NOMO-1 (cell line): ENCODE measurements at regions not wholly inside any gene's neighbourhood (a gene's known extent, or its start where the extent isn't known, plus 50 kb on each side); places are given as distances from the start of the nearest gene placed in this dataset.

Experiments used
- DNase-seq, 2 experiments: peaks; one replicate each; lab custom pipeline; 2025; ENCODE audit not compliant: unreplicated experiment in 2 of 2; lab: John Stamatoyannopoulos, UW

DNA sequence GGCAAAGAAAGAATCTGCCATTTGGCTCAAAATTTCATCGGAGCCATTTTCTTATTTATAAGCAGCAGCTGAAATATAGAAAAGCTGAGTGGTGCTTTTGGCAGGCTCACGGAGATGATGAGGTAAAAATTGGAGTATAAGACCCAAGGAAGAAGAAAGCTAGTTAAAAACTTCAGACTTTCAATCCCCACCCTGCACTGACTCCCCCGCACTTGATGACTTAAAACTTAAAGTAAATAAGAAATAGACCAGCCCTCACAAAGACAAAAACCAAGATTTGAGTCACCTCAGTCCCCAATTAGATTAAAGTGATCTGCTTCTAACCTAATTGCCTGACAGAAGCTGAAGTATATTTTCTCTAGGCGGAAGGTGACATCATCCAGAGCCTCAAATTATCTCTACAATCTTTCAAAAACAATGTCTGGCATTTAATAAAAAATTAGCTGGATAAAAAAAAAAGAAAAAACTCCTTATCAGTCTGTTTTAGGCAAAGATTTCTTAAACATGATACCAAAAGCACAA lies 124.0 kb upstream of the PJA2 start:
- DNase-seq, result no peak

DNA sequence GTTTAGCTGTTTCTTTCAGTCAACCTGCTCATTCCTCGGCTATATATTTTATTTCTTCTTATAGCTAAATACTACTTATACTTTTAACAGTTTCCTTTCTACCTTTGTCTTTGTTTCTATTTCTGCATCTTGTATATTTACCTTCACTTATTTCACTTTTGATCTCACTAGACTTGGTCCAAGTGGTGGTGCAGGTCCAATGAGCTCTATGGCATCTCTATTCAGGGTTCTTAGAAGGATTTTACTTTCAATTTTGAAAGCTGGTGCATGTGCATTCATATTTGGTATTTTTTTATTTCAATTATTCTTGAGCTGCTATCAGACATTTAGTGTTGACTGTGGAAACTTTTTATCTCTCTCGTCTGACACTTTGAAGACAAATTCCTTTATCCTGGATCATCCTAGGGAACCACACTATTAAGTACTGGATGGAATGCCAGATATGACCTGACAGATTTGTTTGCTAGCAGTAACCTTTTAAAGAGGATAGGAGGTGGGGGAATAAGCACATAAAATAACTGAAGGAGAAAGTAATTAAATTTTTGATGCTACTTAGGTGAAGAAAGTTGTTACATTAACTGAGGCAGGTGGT lies 123.1 kb upstream of the PJA2 start:
- DNase-seq, result no peak

DNA sequence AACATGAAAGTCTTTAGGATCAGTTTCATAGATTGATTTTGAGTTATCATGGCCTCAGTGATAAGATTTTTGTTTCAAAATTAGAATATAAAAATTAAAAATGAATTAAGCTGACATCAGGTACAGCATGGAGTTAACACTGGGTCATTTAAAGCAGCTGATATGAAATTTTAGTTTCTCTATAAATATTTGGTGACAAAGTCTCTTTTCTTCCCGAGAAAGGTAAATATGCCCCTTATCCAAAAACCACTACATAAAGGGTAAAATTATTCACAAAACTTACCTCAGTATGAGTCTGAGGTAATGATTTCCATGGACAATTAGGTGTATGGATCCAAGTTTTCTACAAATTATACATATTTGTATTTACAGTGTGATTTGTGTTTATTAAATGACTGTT lies 121.5 kb upstream of the PJA2 start:
- DNase-seq, result no peak

- DNase-seq, result no peak
These were observed 120.2 kb upstream of the PJA2 start for GRCh38 chr5:109529987-109530386.

- DNase-seq, result no peak
These were observed 119.7 kb upstream of the PJA2 start for GRCh38 chr5:109529520-109529919.

DNA sequence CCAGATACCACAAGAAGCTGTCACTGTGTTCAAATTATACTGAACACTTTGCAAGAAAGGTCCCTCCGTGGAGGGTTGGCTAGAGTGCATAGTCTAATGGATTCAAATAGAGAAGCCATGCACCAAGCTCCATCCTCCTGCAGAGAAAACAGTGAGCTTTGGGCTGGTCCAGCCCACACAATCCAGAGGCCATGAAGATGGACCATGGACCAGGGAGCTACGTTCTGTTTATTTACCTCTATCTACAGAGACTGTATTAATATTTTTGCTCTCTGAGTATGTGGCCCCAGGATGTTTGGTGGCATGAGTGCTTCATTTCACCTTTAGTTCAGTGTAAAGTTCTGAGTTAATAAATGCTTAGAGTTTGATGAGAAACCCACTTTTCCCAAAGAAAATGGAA lies 114.8 kb upstream of the PJA2 start:
- DNase-seq, result no peak

DNA sequence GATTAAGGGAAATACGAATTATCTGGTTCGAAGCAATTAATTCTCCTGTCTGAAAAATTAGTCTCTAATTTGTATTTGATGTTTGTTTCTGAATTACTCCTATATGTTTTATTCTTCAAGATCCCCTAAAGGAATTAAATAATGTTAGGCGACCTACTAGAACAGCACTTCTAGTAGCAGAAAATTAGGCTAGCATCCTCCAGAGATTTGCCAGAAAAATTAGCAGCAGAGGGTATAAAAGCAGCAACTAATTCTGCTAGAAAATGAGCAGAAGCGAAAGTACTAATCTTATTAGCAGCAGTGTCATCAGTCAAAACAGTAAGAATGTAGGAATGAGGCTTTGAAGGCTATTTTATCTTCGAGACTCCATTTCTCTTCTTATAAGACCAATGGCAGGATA lies 114.3 kb upstream of the PJA2 start:
- DNase-seq, result no peak

DNA sequence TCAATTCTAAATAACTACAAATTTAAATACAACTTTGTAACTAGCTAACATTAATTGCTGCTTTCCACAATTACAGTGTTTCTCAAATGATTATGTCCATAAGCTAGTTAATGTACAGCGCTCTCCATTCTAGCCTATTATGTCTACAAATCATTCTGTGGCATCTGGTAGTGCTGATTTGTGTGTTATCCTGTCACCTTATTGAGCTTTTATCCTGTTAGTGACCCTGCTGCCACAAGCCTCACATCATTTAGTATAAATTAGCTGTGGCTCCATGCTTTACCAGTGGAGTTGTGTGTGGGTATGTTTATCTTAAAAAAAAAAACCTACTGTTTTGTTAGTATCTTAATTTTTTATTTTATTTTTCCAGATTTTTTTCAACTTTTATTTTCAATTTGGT lies 112.6 kb upstream of the PJA2 start:
- DNase-seq, result no peak

DNA sequence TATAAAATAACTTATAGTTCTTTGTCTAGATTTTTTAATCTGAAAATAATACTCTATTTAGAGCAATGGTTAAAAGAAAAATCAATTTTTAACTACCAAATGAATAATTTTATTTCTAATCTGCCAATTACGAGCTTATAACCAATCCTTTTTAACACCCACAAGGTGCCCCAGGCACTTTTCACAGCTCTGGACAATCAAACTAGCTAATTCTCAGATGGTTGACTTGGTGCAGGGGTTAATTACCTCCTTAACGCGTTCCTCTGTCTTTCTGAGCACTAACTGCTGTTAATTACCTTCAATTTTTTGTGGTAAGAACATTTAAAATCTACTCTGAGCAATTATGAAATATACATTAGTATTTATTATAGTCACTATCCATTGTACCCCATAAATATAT lies 109.6 kb upstream of the PJA2 start:
- no peak for DNase-seq

- no peak for DNase-seq
These were observed 106.6 kb upstream of the PJA2 start for GRCh38 chr5:109516390-109516789.

DNA sequence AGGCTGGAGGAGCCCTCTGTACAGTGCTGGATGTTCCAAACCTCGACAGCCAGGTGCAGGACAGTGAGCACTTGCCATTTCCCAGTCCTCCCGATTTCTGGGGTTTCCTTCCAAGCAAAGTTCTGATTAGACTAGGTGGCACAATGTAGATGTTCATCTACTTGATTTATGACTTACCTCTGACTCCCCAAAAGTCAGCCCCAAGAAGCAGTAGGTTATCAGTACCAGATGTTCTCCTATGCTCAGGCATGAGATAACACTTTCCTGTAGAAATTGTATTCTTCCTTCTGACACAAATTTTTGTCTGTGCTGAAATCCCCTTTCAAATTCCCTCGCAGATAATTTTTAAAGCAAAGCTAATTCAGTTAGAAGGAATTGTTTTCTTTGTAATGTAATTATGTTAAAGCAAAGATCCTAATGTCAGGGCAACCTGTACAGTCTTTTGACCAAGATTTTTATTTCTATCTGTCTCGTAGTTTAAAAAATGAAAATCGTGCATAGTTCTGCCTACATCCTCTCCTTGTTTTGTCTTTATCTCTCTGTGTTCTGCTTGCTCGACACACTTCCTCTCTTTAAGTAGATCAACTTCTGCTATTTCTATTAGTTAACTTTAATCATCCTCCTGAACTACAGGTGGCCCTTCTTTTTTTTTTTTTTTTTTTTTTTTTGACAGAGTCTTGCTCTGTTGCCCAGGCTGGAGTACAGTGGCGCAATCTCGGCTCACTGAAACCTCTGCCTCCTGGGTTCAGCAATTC lies 102.4 kb upstream of the PJA2 start:
- DNase-seq, result peak in 1 of 2 experiments; percentile 36

DNA sequence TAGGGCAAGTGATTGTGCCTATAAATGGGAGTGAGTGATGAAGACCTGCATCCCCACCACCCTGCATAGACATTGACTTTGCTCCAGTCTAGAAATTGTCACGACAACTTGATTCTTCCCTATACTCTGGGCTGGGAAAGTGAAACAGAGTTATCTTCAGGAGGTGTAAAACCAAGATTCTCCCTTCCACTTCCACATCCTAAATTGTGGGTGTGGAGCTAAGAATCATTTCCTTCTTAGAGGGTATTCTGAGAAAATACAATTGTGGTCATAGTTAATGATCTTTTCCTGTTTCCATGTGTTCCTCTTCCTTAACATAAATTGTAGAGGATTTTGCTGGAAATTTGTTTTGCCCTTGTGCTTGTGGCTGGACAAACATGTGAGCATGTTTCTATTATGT lies 96.8 kb upstream of the PJA2 start:
- DNase-seq, result peak in 1 of 2 experiments; percentile 84

- DNase-seq, result no peak
These were observed 86.3 kb upstream of the PJA2 start for GRCh38 chr5:109496112-109496511.

DNA sequence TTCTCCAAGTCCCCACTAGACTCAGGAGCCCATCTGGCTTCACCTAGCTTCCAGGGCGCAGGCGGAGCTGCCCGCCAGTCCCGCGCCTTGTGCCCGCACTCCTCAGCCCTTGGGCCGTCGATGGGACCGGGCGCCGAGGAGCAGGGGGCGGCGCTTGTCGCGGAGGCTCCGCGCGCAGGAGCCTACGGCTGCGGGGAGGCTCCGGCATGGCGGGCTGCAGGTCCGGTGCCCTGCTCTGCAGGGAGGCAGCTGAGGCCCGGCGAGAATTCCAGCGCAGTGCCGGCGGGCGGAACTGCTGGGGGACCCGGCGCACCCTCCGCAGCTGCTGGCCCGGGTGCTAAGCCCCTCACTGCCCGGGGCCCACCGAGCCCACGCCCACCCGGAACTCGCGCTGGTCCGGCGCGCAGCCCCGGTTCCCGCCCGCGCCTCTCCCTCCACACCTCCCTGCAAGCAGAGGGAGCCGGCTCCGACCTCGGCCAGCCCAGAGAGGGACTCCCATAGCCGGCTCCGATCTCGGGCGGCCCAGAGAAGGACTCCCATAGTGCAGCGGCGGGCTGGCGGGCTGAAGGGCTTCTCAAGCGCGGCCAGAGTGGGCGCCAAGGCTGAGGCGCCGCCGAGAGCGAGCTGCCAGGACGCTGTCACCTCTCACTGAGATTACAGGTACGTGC lies 78.1 kb upstream of the PJA2 start:
- DNase-seq, result no peak

DNA sequence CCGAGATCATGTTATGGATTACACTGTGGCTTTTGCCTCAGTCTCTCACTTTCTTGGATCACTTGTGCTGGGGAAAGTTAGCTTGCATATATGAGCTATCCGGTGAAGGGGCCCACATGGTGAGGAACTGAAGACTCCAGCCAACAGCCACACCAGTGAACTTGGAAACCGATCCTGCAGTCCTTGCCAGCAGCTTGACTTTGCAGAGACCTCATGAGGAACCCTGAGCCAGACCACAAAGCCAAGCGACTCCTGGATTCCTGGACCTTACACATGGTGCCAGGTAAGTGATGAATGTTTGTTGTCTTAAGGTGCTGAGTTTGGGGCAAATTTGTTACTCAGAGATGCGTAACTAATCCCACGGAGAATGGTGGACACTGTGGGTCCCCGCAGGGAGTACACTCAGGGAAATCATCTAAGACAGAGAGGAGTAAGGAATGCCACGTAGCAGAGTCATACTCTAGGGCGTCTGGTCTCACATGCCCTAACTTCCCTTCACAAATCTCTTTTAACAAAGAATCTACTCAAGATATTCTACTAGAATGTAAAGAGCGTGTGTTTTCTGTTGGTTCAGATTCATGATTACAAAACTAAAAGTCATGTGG lies 76.5 kb upstream of the PJA2 start:
- no peak for DNase-seq

DNA sequence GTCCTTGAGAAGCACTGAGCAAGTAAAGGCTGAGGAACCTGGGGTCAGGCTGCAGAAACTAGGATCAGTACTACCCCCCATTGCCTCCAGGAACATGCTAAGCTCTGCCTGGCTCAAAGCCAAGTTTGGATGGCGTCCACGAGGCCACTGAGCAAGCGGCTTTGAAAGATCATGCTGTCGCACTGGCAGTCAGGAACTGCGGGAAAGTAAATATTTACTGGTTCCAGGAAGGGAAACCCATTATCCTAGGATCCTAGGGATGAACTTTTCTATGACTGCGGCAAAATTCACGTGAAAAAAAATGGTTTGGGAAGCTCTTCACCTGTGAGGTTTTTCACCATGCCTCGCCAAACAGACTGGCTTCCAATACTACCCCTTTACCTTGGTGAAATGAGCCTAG lies 75.3 kb upstream of the PJA2 start:
- no peak for DNase-seq

- DNase-seq, result no peak
These were observed 74.8 kb upstream of the PJA2 start for GRCh38 chr5:109484597-109484996.

DNA sequence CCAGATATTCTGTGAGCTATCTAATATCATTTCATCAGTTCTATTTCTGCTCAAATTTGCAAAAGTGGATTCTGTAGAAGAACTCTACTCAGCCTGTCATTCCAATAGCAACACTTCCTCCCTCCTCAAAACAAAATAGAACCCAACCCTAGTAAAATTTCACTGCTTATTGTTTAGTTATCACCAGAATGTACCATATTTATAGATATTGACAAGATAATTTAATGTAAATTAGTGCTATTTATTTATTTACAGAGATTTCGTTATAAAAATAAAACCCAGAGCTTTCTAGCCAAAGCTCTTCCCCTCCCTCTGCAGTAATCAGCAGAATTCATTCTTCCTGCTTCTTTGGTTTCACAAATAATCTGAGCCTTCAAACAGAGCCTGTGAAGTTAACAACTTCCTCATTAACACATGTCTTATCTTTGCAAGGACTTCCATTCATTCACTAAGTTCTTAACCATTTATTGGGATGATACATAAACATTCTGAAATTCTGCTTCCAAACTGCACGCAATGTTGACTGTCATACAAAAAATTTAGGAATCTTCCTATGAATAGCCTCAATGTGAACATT lies 73.7 kb upstream of the PJA2 start:
- peak; percentile 23 to 79 for DNase-seq

DNA sequence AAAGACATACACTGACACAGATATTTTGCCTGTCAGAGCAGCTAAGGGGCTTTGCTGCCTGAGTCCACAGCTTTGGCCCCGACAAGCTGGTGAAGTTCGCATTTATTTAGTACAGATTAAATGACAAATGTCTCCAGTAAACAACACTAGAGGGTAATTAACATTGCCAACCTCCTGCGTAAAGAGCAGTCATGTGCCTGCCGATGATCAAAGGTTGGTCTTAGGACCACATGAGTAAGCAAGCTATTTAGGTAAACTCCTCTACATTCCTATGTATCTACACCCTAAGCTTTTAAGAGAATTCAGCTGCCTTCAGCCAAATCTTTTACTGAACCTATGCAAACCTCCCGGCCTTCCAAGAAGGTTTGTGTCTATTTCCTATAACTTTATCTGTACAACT lies 73.0 kb upstream of the PJA2 start:
- DNase-seq, result no peak

DNA sequence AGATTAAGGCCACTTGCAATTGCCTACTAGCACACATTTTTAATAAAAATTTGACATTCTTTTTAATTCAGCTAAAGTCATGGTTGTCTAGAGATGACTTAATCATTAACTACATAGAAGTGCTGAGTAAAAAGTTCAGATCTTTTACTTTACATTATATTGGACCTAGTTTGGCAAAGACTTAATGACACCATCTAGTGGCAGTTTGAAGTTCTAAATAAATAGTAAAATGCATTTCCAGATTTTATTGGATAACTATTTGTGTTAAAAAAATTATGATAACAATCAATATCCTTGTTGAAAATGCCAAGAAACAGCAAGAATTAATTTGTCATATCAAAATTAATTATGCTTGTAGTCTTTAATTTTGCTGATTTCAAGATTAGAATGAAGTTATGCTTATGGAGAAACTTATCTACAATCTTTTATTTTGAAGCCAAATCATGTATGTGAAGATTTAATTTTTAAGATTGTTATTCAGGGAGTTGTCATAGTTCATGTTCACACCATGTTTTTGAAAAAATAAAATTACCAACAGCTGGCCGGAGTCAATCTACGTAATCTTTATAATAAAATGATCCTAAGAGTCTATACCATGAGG lies 69.6 kb upstream of the PJA2 start:
- peak in 1 of 2 experiments; percentile 21 for DNase-seq

GRCh38 chr5:109478830-109479229 lies 69.1 kb upstream of the PJA2 start:
- no peak for DNase-seq
